ENCODE measurements at regions not wholly inside any gene's neighbourhood (a gene's known extent, or its start where the extent isn't known, plus 50 kb on each side); places are given as distances from the start of the nearest gene placed in this dataset.

- no peaks in the 10 kb centered on the region for H3K79me2 ChIP-seq
- H3K36me3 ChIP-seq (ENCODE audit: control insufficient read depth, insufficient read depth, low read length) = no peaks in the 10 kb centered on the region
- TF ChIP-seq, protein P1, sequence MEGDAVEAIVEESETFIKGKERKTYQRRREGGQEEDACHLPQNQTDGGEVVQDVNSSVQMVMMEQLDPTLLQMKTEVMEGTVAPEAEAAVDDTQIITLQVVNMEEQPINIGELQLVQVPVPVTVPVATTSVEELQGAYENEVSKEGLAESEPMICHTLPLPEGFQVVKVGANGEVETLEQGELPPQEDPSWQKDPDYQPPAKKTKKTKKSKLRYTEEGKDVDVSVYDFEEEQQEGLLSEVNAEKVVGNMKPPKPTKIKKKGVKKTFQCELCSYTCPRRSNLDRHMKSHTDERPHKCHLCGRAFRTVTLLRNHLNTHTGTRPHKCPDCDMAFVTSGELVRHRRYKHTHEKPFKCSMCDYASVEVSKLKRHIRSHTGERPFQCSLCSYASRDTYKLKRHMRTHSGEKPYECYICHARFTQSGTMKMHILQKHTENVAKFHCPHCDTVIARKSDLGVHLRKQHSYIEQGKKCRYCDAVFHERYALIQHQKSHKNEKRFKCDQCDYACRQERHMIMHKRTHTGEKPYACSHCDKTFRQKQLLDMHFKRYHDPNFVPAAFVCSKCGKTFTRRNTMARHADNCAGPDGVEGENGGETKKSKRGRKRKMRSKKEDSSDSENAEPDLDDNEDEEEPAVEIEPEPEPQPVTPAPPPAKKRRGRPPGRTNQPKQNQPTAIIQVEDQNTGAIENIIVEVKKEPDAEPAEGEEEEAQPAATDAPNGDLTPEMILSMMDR (IDR thresholded peaks at IDR 0.05) = no peak
- no peak overlapping the region for H2AFZ ChIP-seq
- H3K9me3 ChIP-seq (ENCODE audit: control insufficient read depth, low read length) = no peaks in the 10 kb centered on the region
- no peak overlapping the region for H3K27ac ChIP-seq
- H3K27me3 ChIP-seq (ENCODE audit: control insufficient read depth, insufficient read depth, low read length) = no peaks in the 10 kb centered on the region
- H3K4me1 ChIP-seq = no peaks in the 10 kb centered on the region
- H3K9ac ChIP-seq = no peak overlapping the region
- H3K4me2 ChIP-seq (ENCODE audit: low read length) = no peak overlapping the region
- H3K4me3 ChIP-seq (ENCODE audit: low read depth, low read length) = no peak overlapping the region
Measured at GRCh38 chr11:110908401-110909105, 196.3 kb upstream of the ARHGAP20 start.

- Histone ChIP-seq H3K36me3 (ENCODE audit: control insufficient read depth, insufficient read depth, low read length) (no peaks in the 10 kb centered on the region), H3K4me2 (ENCODE audit: low read length) (no peak overlapping the region), H3K4me3 (ENCODE audit: low read depth, low read length) (no peak overlapping the region), H3K4me1 (no peaks in the 10 kb centered on the region), H3K9me3 (ENCODE audit: control insufficient read depth, low read length) (no peaks in the 10 kb centered on the region), H3K9ac (no peak overlapping the region), H2AFZ (no peak overlapping the region), H3K27me3 (ENCODE audit: control insufficient read depth, insufficient read depth, low read length) (no peaks in the 10 kb centered on the region), H3K79me2 (no peaks in the 10 kb centered on the region), H3K27ac (no peak overlapping the region)
- TF ChIP-seq, protein P1 (IDR thresholded peaks at IDR 0.05) = no peak
Measured at GRCh38 chr11:110907629-110908028, 195.4 kb upstream of the ARHGAP20 start.

DNA sequence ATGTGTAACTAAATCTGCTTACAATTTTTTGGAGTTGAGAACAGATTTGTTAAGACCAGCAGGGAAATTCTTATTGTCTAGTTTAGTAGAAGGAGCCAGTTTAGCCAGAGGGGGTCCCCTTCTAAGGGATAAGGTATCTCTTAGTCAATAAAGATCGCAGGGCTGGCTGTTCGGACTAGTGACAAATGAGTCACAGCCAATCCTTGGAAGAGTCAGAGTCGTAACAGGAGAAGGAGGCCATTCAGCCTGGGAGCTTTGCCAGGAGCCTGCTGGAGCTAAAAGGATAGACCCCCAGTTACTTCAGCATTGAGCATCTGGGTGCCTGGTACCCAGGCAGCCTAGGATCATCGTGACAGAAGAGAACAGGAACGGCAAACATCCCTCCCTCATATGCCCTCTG, 191.6 kb upstream of the ARHGAP20 start:
- H3K4me2 ChIP-seq (ENCODE audit: low read length) = no peak overlapping the region
- H3K4me3 ChIP-seq (ENCODE audit: low read depth, low read length) = no peak overlapping the region
- no peaks in the 10 kb centered on the region for H3K9me3 ChIP-seq (ENCODE audit: control insufficient read depth, low read length)
- TF ChIP-seq, protein P1 (IDR thresholded peaks at IDR 0.05) = no peak
- no peaks in the 10 kb centered on the region for H3K79me2 ChIP-seq
- no peak overlapping the region for H3K27ac ChIP-seq
- no peak overlapping the region for H3K9ac ChIP-seq
- H3K36me3 ChIP-seq (ENCODE audit: control insufficient read depth, insufficient read depth, low read length) = no peaks in the 10 kb centered on the region
- no peaks in the 10 kb centered on the region for H3K4me1 ChIP-seq
- H2AFZ ChIP-seq = no peak overlapping the region
- H3K27me3 ChIP-seq (ENCODE audit: control insufficient read depth, insufficient read depth, low read length) = no peaks in the 10 kb centered on the region

DNA sequence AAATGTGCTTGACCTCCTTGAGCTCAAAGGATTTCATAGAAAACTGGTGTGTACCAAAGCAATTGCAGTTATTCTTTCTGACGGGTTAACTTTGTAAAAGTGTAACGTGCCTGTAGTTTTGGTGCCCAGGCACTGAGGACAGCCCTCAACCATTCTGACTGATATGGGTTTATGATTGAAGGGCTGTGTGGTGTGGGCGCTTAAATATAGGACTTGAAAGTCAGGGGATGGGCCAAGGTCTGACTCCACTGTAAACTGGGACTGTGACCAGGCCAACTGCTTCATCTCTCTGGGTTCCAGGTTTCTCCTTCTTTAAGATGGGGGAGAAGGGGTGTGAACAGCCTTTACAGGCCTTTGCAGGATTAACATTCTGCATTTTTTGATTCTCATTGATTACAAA, 191.1 kb upstream of the ARHGAP20 start:
- Histone ChIP-seq H2AFZ (no peak overlapping the region), H3K4me3 (ENCODE audit: low read depth, low read length) (no peak overlapping the region), H3K27ac (no peak overlapping the region), H3K4me1 (no peaks in the 10 kb centered on the region), H3K9ac (no peak overlapping the region), H3K27me3 (ENCODE audit: control insufficient read depth, insufficient read depth, low read length) (no peaks in the 10 kb centered on the region), H3K79me2 (no peaks in the 10 kb centered on the region), H3K4me2 (ENCODE audit: low read length) (no peak overlapping the region), H3K9me3 (ENCODE audit: control insufficient read depth, low read length) (no peaks in the 10 kb centered on the region), H3K36me3 (ENCODE audit: control insufficient read depth, insufficient read depth, low read length) (no peaks in the 10 kb centered on the region)
- TF ChIP-seq, protein P1 (IDR thresholded peaks at IDR 0.05) = no peak

GRCh38 chr11:110901441-110901840, 189.2 kb upstream of the ARHGAP20 start:
- Histone ChIP-seq H3K79me2 (no peaks in the 10 kb centered on the region), H3K27ac (no peak overlapping the region), H3K9me3 (ENCODE audit: control insufficient read depth, low read length) (no peaks in the 10 kb centered on the region), H3K27me3 (ENCODE audit: control insufficient read depth, insufficient read depth, low read length) (no peaks in the 10 kb centered on the region), H2AFZ (no peak overlapping the region), H3K4me2 (ENCODE audit: low read length) (no peak overlapping the region), H3K9ac (no peak overlapping the region), H3K36me3 (ENCODE audit: control insufficient read depth, insufficient read depth, low read length) (no peaks in the 10 kb centered on the region), H3K4me1 (no peaks in the 10 kb centered on the region), H3K4me3 (ENCODE audit: low read depth, low read length) (no peak overlapping the region)
- TF ChIP-seq, protein P1 (IDR thresholded peaks at IDR 0.05) = no peak
